HS-5 (cell line): ENCODE measurements at regions not wholly inside any gene's neighbourhood (a gene's known extent, or its start where the extent isn't known, plus 50 kb on each side); places are given as distances from the start of the nearest gene placed in this dataset.
"Not testable (repeated sequence)": the region's sequence is repeated elsewhere in the genome, so short reads cannot be mapped to it uniquely, and the experiment has no call there.

Source experiments
- DNase-seq: peaks from one replicate; pipeline ENCODE4 v3.0.0-alpha.2; 2012; ENCODE audit warnings: low read depth

GRCh38 chr13:46466074-46466473 is 79.0 kb upstream of the RUBCNL start:
- DNase-seq, result not testable (repeated sequence)

- no peak for DNase-seq
These were observed 76.7 kb upstream of the RUBCNL start for GRCh38 chr13:46463719-46464118.

GRCh38 chr13:46460223-46460622 is 73.2 kb upstream of the RUBCNL start:
- DNase-seq, result not testable (repeated sequence)

GRCh38 chr13:46457255-46457654 is 70.2 kb upstream of the RUBCNL start:
- not testable (repeated sequence) for DNase-seq

- not testable (repeated sequence) for DNase-seq
These were observed 68.9 kb upstream of the RUBCNL start for GRCh38 chr13:46455924-46456323.

- not testable (repeated sequence) for DNase-seq
These were observed 64.1 kb upstream of the RUBCNL start for GRCh38 chr13:46451145-46451544.

GRCh38 chr13:46449949-46450348 is 62.9 kb upstream of the RUBCNL start:
- DNase-seq, result not testable (repeated sequence)

- DNase-seq, result not testable (repeated sequence)
These were observed 61.1 kb upstream of the RUBCNL start for GRCh38 chr13:46448148-46448547.

GRCh38 chr13:46437808-46438404 is 50.9 kb upstream of the RUBCNL start:
- DNase-seq, result not testable (repeated sequence)
